HFFc6 (cell line): ENCODE measurements at regions not wholly inside any gene's neighbourhood (a gene's known extent, or its start where the extent isn't known, plus 50 kb on each side); places are given as distances from the start of the nearest gene placed in this dataset.

ENCODE experiments used
- DNase-seq: peaks from one replicate; pipeline ENCODE4 v3.0.0-alpha.2; 2018
- H3K27ac Mint-ChIP-seq: 2 replicates; pipeline ENCODE4 v1.8.0; 2020; ENCODE audit warnings: mild to moderate bottlenecking, mixed read lengths
- H3K27me3 Mint-ChIP-seq: 2 replicates; pipeline ENCODE4 v1.8.0; 2021; ENCODE audit warnings: mild to moderate bottlenecking, moderate library complexity, mixed read lengths; ENCODE audit not compliant: insufficient read depth
- H3K36me3 Mint-ChIP-seq: 2 replicates; pipeline ENCODE4 v1.8.0; 2021; ENCODE audit warnings: low read depth, mixed read lengths
- H3K4me1 Mint-ChIP-seq: 2 replicates; pipeline ENCODE4 v1.8.0; 2020; ENCODE audit warnings: low read depth, mixed read lengths
- H3K4me3 Mint-ChIP-seq: 2 replicates; pipeline ENCODE4 v1.8.0; 2020; ENCODE audit warnings: mild to moderate bottlenecking, moderate library complexity, mixed read lengths
- H3K9me3 Mint-ChIP-seq: 2 replicates; pipeline ENCODE4 v1.8.0; 2020; ENCODE audit warnings: mild to moderate bottlenecking, mixed read lengths
- TF ChIP-seq, protein P1 (sequence below): fragments of 200-600 bp; sonication (generic); IDR thresholded peaks from 2 replicates; pipeline ENCODE4 v1.5.0; 2021; ENCODE audit warnings: antibody characterized with exemption, mild to moderate bottlenecking

DNA sequence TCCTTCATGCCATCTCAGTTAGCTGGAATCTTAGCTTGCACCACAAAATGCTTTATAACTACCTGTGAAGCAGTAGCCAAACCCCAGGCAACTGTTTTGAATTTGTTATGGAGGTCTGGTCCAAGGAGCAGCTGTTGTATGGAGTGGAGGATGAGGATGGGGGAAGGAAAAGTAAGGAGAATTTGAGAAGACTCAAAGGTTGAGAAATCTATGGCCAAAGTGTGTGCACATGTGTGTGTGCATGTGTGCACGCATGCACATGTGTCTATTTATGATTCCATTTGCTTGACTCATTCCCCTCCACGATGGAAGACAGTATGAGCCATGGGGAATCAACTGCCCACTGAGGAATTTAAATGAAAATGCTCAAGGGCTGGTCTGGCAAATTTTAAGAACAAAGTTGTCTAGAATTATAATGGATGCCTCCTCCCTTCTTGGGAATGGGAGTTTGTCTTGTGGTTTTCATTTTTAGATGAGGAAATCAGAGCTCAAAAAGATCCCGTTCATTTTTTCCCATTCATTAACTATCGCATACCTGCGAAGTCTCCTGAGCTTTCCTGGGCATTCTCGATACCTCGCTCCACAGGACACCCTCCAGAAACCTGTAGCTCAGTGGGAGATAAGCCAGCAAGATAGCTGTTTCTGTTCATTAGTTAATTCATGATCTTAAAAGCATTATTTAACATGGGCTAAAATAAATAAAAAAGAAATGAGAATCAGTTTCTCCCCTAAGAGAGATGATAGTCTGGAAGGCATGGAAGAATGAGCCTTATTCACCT lies 152.3 kb upstream of the NEDD9 start:
- Mint-ChIP-seq H3K4me3 (no peak overlapping the region), H3K27ac (no peak overlapping the region), H3K9me3 (no peaks in the 10 kb centered on the region), H3K27me3 (peaks cover 6% of the 10 kb centered on the region), H3K36me3 (no peaks in the 10 kb centered on the region), H3K4me1 (peaks cover 16% of the 10 kb centered on the region)
- TF ChIP-seq, protein P1, sequence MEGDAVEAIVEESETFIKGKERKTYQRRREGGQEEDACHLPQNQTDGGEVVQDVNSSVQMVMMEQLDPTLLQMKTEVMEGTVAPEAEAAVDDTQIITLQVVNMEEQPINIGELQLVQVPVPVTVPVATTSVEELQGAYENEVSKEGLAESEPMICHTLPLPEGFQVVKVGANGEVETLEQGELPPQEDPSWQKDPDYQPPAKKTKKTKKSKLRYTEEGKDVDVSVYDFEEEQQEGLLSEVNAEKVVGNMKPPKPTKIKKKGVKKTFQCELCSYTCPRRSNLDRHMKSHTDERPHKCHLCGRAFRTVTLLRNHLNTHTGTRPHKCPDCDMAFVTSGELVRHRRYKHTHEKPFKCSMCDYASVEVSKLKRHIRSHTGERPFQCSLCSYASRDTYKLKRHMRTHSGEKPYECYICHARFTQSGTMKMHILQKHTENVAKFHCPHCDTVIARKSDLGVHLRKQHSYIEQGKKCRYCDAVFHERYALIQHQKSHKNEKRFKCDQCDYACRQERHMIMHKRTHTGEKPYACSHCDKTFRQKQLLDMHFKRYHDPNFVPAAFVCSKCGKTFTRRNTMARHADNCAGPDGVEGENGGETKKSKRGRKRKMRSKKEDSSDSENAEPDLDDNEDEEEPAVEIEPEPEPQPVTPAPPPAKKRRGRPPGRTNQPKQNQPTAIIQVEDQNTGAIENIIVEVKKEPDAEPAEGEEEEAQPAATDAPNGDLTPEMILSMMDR = no peak
- no peak for DNase-seq

DNA sequence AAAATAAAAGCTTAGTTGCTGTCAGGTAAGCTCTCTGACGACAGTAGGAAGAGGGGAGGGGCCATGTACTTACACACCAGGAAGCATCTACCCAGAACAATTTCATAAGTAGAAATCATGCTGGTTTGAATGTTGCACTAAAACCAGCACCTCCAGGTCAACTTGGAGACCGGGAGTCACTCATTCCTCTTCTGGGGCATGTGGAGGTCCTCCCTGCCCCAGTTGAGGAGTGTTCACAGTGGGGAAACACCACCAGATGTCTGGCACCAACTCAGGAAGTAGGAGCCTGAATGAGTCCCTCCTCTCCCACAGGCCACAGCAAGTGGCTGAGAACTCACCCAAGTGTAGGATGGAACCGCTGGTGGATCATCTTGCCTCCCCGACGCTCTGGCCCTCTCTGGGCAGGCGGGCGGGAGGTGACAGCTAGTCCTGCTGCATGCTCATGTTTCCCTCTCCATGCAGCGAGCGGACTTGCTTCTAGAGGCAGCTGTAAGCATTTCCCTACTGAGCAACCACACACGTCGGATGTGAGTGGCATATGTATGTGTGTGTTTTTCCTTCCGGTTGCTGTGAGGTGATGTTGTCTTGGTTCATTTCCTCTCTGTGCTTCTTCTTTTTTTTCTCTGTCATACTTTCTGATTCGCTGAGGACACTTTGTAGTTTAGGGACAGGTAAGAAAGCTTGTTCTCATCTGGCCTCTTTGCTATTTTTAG lies 149.5 kb upstream of the NEDD9 start:
- Mint-ChIP-seq H3K36me3 (peaks cover 5% of the 10 kb centered on the region; the same call in 1 of the 2 replicates), H3K4me1 (peaks cover 16% of the 10 kb centered on the region), H3K4me3 (no peak overlapping the region), H3K27ac (no peak overlapping the region), H3K27me3 (peaks cover 6% of the 10 kb centered on the region), H3K9me3 (peaks cover 5% of the 10 kb centered on the region; the same call in 1 of the 2 replicates)
- TF ChIP-seq, protein P1 = no peak
- no peak for DNase-seq

DNA sequence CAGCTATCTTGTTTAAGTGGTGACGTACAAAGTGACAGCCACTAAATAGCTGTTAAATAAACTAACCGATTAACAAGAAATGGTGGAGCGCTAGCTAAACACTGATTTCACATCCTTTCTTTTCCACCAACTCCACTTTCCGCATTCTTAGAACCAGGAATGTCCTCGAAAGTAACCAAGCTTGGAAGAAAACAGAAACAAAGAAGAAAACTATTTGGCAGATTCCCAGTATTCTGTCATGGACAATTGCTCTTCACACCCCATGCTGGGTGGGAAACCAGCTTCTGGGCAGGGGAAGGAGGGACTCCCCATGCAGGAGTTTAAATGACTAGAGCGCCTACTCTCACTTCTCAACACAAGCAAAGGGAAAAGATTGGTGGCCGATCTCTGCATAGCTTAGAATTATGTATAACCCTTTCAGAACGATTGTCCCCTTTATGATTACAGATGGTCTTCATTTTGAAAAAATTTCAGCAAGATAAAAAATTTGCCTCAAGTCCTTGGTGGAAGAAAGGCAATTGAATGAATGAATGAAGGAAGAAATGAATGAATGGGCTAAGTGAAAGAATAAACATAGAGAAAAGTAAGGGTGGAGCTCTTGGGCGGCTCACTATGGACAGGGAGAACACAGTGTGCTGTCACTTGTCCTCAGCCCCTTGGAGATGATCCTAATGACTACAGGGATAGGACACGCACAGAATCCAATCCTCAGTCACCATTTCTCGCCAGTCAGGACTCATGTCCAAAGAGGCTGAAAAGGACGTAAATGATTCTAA lies 148.7 kb upstream of the NEDD9 start:
- Mint-ChIP-seq H3K9me3 (peaks cover 5% of the 10 kb centered on the region; the same call in 1 of the 2 replicates), H3K4me3 (no peak overlapping the region), H3K27me3 (peaks cover 6% of the 10 kb centered on the region), H3K36me3 (peaks cover 5% of the 10 kb centered on the region; the same call in 1 of the 2 replicates), H3K4me1 (peaks cover 16% of the 10 kb centered on the region), H3K27ac (no peak overlapping the region)
- DNase-seq = no peak
- TF ChIP-seq, protein P1 = no peak

DNA sequence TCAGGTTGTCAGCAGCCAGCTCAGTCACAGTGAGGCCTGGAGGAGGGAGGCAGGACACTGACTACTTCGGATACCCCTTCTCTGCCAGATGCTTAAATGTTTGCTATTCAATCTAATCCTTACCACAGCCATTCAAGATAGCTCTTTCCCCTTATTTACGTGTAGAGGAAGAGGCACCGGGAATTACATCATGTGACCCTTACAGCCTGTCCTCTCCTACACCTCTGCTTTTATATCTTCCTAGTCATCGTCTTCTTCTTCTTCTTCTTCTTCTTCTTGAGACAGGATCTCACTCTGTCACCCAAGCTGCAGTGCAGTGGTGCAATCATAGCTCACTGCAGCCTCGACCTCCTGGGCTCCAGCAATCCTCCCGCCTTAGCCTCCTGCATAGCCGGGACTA lies 148.1 kb upstream of the NEDD9 start:
- H3K4me3 Mint-ChIP-seq = no peak overlapping the region
- H3K4me1 Mint-ChIP-seq = peaks cover 16% of the 10 kb centered on the region
- H3K27ac Mint-ChIP-seq = no peak overlapping the region
- peaks cover 5% of the 10 kb centered on the region; the same call in 1 of the 2 replicates for H3K9me3 Mint-ChIP-seq
- TF ChIP-seq, protein P1 = no peak
- H3K36me3 Mint-ChIP-seq = peaks cover 5% of the 10 kb centered on the region; the same call in 1 of the 2 replicates
- DNase-seq = no peak
- peaks cover 6% of the 10 kb centered on the region for H3K27me3 Mint-ChIP-seq

DNA sequence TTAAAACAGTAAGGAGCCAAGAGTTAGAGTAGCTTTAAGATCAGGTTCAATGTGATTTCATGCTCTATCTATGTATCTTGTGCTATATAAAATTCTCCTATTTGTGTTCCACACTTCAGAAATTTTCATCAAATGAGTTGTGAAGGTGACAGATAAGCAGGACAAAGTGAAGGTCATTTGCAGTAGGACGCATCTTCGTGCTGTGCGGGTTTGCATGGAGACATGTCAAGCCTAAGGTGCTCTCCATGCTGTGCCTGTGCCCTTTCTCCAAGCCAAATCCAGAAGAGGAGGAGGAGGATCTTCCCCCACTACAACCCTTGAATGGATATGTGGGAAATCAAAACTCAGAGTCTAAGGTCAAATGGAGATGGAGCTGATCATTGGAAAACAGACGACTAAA lies 147.3 kb upstream of the NEDD9 start:
- Mint-ChIP-seq H3K27ac (no peak overlapping the region), H3K36me3 (peaks cover 5% of the 10 kb centered on the region; the same call in 1 of the 2 replicates), H3K9me3 (peaks cover 5% of the 10 kb centered on the region; the same call in 1 of the 2 replicates), H3K4me3 (no peak overlapping the region), H3K4me1 (peaks cover 10% of the 10 kb centered on the region), H3K27me3 (peaks cover 6% of the 10 kb centered on the region; the same call in 1 of the 2 replicates)
- TF ChIP-seq, protein P1 = no peak
- no peak for DNase-seq
